Calu3 (cell line): ENCODE measurements at regions not wholly inside any gene's neighbourhood (a gene's known extent, or its start where the extent isn't known, plus 50 kb on each side); places are given as distances from the start of the nearest gene placed in this dataset.
"Not testable (repeated sequence)": the region's sequence is repeated elsewhere in the genome, so short reads cannot be mapped to it uniquely, and the experiment has no call there.

Experiments used
- BruUV-seq: library from RNA; stranded (reverse); fragments of 400-500 nt; replicated peaks from 2 replicates; lab custom pipeline; 2021; lab: Mats Ljungman, UMichigan
- CTCF ChIA-PET: fragments of 300-600 bp; sonication (Branson Sonifier 250); formaldehyde crosslinking; loops from one replicate; lab custom pipeline; 2022; ENCODE audit warnings: antibody characterized with exemption; lab: Charles Lee
- DNase-seq: peaks from one replicate; pipeline ENCODE4 v3.0.0; 2022
- H3K27ac Mint-ChIP-seq: one replicate; pipeline ENCODE4 v1.8.0; 2022; ENCODE audit warnings: mixed read lengths; ENCODE audit not compliant: unreplicated experiment
- H3K27me3 Mint-ChIP-seq: one replicate; pipeline ENCODE4 v1.8.0; 2022; ENCODE audit warnings: mixed read lengths; ENCODE audit not compliant: unreplicated experiment
- H3K36me3 Mint-ChIP-seq: one replicate; pipeline ENCODE4 v1.8.0; 2022; ENCODE audit warnings: mild to moderate bottlenecking, moderate library complexity, mixed read lengths; ENCODE audit not compliant: insufficient read depth, unreplicated experiment
- H3K4me1 Mint-ChIP-seq: one replicate; pipeline ENCODE4 v1.8.0; 2022; ENCODE audit warnings: mild to moderate bottlenecking, low read depth, mixed read lengths; ENCODE audit not compliant: unreplicated experiment
- H3K4me3 Mint-ChIP-seq: one replicate; pipeline ENCODE4 v1.8.0; 2022; ENCODE audit warnings: mild to moderate bottlenecking, low read depth, moderate library complexity, mixed read lengths; ENCODE audit not compliant: unreplicated experiment
- H3K9me3 Mint-ChIP-seq: one replicate; pipeline ENCODE4 v1.8.0; 2022; ENCODE audit warnings: low read depth, mixed read lengths; ENCODE audit not compliant: unreplicated experiment
- intact Hi-C: fragments of 100-400 bp; cut with micrococcal nuclease; formaldehyde crosslinking; loops from one replicate; pipeline ENCODE4 v1.10.0; 2022; ENCODE audit not compliant: unreplicated experiment
- TF ChIP-seq, protein P1 (sequence below): fragments of 200-600 bp; IDR thresholded peaks from one replicate; pipeline ENCODE4 v1.8.0; 2022; ENCODE audit warnings: antibody characterized with exemption; ENCODE audit not compliant: unreplicated experiment

DNA sequence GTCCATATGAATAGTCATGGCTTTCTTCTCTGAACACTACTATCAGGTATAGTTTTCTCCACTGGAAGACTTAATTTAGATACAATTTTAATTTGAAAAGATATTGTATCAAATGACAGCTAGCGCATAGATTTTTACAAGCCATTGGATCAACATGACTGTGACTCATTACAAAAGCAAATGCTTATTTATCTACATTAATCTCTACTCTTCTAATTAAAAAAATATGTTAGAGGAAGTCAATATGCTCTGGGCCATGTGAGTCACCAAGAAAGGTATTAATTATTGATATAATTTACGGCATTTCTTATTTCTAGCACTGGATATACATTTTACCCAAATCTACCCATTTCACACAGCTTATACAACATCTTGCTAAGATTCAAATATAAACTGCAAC lies 800.3 kb upstream of the GBE1 start:
- CTCF ChIA-PET: no interaction called here
- H3K27ac Mint-ChIP-seq: no peak overlapping the region
- intact Hi-C loops: no loop called here
- TF ChIP-seq, protein P1, sequence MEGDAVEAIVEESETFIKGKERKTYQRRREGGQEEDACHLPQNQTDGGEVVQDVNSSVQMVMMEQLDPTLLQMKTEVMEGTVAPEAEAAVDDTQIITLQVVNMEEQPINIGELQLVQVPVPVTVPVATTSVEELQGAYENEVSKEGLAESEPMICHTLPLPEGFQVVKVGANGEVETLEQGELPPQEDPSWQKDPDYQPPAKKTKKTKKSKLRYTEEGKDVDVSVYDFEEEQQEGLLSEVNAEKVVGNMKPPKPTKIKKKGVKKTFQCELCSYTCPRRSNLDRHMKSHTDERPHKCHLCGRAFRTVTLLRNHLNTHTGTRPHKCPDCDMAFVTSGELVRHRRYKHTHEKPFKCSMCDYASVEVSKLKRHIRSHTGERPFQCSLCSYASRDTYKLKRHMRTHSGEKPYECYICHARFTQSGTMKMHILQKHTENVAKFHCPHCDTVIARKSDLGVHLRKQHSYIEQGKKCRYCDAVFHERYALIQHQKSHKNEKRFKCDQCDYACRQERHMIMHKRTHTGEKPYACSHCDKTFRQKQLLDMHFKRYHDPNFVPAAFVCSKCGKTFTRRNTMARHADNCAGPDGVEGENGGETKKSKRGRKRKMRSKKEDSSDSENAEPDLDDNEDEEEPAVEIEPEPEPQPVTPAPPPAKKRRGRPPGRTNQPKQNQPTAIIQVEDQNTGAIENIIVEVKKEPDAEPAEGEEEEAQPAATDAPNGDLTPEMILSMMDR: no peak
- H3K9me3 Mint-ChIP-seq: no peaks in the 10 kb centered on the region
- no peaks in the 10 kb centered on the region for H3K27me3 Mint-ChIP-seq
- no TSS peak for BruUV-seq
- H3K4me1 Mint-ChIP-seq: no peaks in the 10 kb centered on the region
- H3K4me3 Mint-ChIP-seq: no peak overlapping the region
- no peak for DNase-seq
- H3K36me3 Mint-ChIP-seq: no peaks in the 10 kb centered on the region

DNA sequence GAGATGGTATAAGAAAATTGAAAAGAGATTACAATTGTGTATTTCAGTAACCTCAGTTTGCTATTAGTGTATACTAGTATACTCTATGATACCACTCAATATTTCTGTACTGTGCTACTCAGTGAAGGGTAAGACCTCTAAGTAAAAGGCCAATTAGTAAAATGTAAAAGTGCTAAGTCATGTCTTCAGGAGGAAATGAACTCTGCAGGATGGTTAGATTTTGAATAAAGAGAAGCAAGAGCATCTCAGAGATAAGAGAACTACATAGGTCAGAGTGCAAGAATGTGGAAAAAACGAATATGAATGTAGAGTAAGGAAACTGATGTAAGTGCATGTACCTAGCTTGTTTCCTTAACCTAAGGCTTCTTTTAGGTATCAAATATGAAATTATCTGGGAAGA lies 796.6 kb upstream of the GBE1 start:
- Mint-ChIP-seq H3K4me1 (no peaks in the 10 kb centered on the region), H3K36me3 (no peaks in the 10 kb centered on the region), H3K9me3 (no peaks in the 10 kb centered on the region), H3K4me3 (no peak overlapping the region), H3K27ac (no peak overlapping the region), H3K27me3 (no peaks in the 10 kb centered on the region)
- DNase-seq: no peak
- intact Hi-C loops: no loop called here
- no TSS peak for BruUV-seq
- CTCF ChIA-PET: no interaction called here
- TF ChIP-seq, protein P1: no peak

GRCh38 chr3:82556113-82556512 lies 794.7 kb upstream of the GBE1 start:
- Mint-ChIP-seq H3K27me3 (no peaks in the 10 kb centered on the region), H3K4me3 (no peak overlapping the region), H3K9me3 (no peaks in the 10 kb centered on the region), H3K4me1 (no peaks in the 10 kb centered on the region), H3K36me3 (no peaks in the 10 kb centered on the region), H3K27ac (no peak overlapping the region)
- intact Hi-C loops: no loop called here
- TF ChIP-seq, protein P1: no peak
- DNase-seq: no peak
- no TSS peak for BruUV-seq
- CTCF ChIA-PET: no interaction called here

GRCh38 chr3:82542556-82542955 lies 781.1 kb upstream of the GBE1 start:
- BruUV-seq, intact Hi-C loops, H3K36me3 Mint-ChIP-seq, H3K9me3 Mint-ChIP-seq, DNase-seq, H3K4me3 Mint-ChIP-seq, H3K27ac Mint-ChIP-seq, H3K27me3 Mint-ChIP-seq, CTCF ChIA-PET, H3K4me1 Mint-ChIP-seq: not testable (repeated sequence)

- intact Hi-C loops: no loop called here
- H3K4me3 Mint-ChIP-seq: no peak overlapping the region
- BruUV-seq: no TSS peak
- H3K36me3 Mint-ChIP-seq: no peaks in the 10 kb centered on the region
- no peak for DNase-seq
- H3K9me3 Mint-ChIP-seq: peaks cover 5% of the 10 kb centered on the region
- H3K27ac Mint-ChIP-seq: no peak overlapping the region
- CTCF ChIA-PET: no interaction called here
- H3K27me3 Mint-ChIP-seq: no peaks in the 10 kb centered on the region
- TF ChIP-seq, protein P1: no peak
- no peaks in the 10 kb centered on the region for H3K4me1 Mint-ChIP-seq
Measured at GRCh38 chr3:82521657-82522056, 760.2 kb upstream of the GBE1 start.
